ENCODE measurements at regions not wholly inside any gene's neighbourhood (a gene's known extent, or its start where the extent isn't known, plus 50 kb on each side); places are given as distances from the start of the nearest gene placed in this dataset.

DNA sequence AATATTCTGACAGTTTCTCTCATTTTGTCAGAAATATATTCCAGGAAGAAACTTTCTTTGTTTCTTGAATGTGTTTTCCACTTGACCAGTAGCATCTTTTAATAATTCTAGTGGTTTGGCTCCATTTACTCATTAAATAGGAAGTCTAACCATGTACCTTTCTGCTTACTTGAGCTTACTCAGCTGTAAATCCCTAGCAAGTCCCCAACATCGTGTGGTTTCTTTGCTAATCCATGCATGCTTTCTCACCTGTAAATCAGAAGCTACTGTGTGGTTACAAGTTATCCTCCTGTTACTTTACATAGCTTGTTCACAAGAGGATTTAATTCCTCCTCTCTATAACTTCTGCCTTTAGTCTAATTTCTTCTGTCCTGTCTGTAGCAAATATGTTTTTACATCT is 227.7 kb downstream of the FSCB start (continued):
- TF ChIP-seq CREB1 (CRISPR knock-in tag; IDR thresholded peaks at IDR 0.05; ENCODE audit: low read depth) (no peak), STAT1 (IDR thresholded peaks at IDR 0.05; ENCODE audit: unreplicated experiment) (no peak), POLR2AphosphoS5 (IDR thresholded peaks at IDR 0.05; ENCODE audit: low read depth) (no peak), EZH2phosphoT487 (IDR thresholded peaks at IDR 0.05; ENCODE audit: unreplicated experiment) (no peak), NANOG (IDR thresholded peaks at IDR 0.05; ENCODE audit: borderline replicate concordance) (no peak)
- TF ChIP-seq, protein P1, sequence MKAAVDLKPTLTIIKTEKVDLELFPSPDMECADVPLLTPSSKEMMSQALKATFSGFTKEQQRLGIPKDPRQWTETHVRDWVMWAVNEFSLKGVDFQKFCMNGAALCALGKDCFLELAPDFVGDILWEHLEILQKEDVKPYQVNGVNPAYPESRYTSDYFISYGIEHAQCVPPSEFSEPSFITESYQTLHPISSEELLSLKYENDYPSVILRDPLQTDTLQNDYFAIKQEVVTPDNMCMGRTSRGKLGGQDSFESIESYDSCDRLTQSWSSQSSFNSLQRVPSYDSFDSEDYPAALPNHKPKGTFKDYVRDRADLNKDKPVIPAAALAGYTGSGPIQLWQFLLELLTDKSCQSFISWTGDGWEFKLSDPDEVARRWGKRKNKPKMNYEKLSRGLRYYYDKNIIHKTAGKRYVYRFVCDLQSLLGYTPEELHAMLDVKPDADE (IDR thresholded peaks at IDR 0.05), result no peak
- TF ChIP-seq, protein P2, sequence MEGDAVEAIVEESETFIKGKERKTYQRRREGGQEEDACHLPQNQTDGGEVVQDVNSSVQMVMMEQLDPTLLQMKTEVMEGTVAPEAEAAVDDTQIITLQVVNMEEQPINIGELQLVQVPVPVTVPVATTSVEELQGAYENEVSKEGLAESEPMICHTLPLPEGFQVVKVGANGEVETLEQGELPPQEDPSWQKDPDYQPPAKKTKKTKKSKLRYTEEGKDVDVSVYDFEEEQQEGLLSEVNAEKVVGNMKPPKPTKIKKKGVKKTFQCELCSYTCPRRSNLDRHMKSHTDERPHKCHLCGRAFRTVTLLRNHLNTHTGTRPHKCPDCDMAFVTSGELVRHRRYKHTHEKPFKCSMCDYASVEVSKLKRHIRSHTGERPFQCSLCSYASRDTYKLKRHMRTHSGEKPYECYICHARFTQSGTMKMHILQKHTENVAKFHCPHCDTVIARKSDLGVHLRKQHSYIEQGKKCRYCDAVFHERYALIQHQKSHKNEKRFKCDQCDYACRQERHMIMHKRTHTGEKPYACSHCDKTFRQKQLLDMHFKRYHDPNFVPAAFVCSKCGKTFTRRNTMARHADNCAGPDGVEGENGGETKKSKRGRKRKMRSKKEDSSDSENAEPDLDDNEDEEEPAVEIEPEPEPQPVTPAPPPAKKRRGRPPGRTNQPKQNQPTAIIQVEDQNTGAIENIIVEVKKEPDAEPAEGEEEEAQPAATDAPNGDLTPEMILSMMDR (conservative IDR thresholded peaks at IDR 0.05; ENCODE audit: low read depth in 2 of 2), result no peak

DNA sequence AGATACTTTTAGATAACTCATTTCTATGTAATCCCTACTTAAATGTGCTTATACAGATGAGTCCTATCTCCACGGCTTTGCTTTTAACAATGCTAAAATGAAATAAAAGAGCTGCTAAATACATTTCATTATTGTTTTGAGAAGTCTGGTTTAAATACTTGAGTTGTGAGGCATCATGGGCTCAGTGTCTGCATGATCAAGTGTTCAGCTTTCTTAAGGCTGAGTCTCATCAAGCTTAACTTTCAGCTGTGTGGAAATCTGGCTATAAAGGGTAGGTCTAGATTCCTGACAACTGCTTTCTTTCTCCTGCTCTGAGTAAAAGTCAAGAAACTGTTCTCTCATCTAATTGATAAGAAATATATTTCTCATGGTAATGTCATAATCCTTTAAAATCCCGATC is 235.4 kb downstream of the FSCB start:
- Mint-ChIP-seq H3K4me3 (no peak overlapping the region), H3K36me3 (ENCODE audit: low read depth) (no peaks in the 10 kb centered on the region), H3K4me1 (no peaks in the 10 kb centered on the region), H3K27me3 (ENCODE audit: insufficient read depth, low read depth, poor library complexity) (no peaks in the 10 kb centered on the region), H3K9me3 (peaks cover 3% of the 10 kb centered on the region; the same call in 1 of the 3 replicates), H3K27ac (no peak overlapping the region)
- ATAC-seq, result no peak
- Histone ChIP-seq H3K4me3 (no peak overlapping the region), H3K36me3 (ENCODE audit: insufficient read depth) (no peaks in the 10 kb centered on the region), H4K20me1 (replicated peaks; ENCODE audit: insufficient read depth) (no peaks in the 10 kb centered on the region), H3K79me2 (replicated peaks; ENCODE audit: insufficient read depth) (no peaks in the 10 kb centered on the region), H3F3A (replicated peaks; ENCODE audit: low read depth) (no peaks in the 10 kb centered on the region), H3K4me1 (ENCODE audit: insufficient read depth) (no peaks in the 10 kb centered on the region), H3K27me3 (ENCODE audit: insufficient read depth) (no peaks in the 10 kb centered on the region), H3K9me2 (ENCODE audit: insufficient read depth) (no peaks in the 10 kb centered on the region), H3K4me2 (no peak overlapping the region), H3K27ac (ENCODE audit: low read depth) (no peak overlapping the region), H2AFZ (no peak overlapping the region)
- no peak for DNase-seq (ENCODE audit: low spot score)
- TF ChIP-seq, protein P2 (conservative IDR thresholded peaks at IDR 0.05; ENCODE audit: low read depth in 2 of 2), result no peak
- TF ChIP-seq ZNF114 (CRISPR knock-in tag; IDR thresholded peaks at IDR 0.05) (no peak), JUNB (IDR thresholded peaks at IDR 0.05; ENCODE audit: unreplicated experiment) (no peak), POLR2AphosphoS5 (IDR thresholded peaks at IDR 0.05; ENCODE audit: low read depth) (no peak), EZH2phosphoT487 (IDR thresholded peaks at IDR 0.05; ENCODE audit: unreplicated experiment) (no peak)
- TF ChIP-seq, protein P3, sequence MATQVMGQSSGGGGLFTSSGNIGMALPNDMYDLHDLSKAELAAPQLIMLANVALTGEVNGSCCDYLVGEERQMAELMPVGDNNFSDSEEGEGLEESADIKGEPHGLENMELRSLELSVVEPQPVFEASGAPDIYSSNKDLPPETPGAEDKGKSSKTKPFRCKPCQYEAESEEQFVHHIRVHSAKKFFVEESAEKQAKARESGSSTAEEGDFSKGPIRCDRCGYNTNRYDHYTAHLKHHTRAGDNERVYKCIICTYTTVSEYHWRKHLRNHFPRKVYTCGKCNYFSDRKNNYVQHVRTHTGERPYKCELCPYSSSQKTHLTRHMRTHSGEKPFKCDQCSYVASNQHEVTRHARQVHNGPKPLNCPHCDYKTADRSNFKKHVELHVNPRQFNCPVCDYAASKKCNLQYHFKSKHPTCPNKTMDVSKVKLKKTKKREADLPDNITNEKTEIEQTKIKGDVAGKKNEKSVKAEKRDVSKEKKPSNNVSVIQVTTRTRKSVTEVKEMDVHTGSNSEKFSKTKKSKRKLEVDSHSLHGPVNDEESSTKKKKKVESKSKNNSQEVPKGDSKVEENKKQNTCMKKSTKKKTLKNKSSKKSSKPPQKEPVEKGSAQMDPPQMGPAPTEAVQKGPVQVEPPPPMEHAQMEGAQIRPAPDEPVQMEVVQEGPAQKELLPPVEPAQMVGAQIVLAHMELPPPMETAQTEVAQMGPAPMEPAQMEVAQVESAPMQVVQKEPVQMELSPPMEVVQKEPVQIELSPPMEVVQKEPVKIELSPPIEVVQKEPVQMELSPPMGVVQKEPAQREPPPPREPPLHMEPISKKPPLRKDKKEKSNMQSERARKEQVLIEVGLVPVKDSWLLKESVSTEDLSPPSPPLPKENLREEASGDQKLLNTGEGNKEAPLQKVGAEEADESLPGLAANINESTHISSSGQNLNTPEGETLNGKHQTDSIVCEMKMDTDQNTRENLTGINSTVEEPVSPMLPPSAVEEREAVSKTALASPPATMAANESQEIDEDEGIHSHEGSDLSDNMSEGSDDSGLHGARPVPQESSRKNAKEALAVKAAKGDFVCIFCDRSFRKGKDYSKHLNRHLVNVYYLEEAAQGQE (IDR thresholded peaks at IDR 0.05; ENCODE audit: unreplicated experiment), result no peak
- TF ChIP-seq, protein P4, sequence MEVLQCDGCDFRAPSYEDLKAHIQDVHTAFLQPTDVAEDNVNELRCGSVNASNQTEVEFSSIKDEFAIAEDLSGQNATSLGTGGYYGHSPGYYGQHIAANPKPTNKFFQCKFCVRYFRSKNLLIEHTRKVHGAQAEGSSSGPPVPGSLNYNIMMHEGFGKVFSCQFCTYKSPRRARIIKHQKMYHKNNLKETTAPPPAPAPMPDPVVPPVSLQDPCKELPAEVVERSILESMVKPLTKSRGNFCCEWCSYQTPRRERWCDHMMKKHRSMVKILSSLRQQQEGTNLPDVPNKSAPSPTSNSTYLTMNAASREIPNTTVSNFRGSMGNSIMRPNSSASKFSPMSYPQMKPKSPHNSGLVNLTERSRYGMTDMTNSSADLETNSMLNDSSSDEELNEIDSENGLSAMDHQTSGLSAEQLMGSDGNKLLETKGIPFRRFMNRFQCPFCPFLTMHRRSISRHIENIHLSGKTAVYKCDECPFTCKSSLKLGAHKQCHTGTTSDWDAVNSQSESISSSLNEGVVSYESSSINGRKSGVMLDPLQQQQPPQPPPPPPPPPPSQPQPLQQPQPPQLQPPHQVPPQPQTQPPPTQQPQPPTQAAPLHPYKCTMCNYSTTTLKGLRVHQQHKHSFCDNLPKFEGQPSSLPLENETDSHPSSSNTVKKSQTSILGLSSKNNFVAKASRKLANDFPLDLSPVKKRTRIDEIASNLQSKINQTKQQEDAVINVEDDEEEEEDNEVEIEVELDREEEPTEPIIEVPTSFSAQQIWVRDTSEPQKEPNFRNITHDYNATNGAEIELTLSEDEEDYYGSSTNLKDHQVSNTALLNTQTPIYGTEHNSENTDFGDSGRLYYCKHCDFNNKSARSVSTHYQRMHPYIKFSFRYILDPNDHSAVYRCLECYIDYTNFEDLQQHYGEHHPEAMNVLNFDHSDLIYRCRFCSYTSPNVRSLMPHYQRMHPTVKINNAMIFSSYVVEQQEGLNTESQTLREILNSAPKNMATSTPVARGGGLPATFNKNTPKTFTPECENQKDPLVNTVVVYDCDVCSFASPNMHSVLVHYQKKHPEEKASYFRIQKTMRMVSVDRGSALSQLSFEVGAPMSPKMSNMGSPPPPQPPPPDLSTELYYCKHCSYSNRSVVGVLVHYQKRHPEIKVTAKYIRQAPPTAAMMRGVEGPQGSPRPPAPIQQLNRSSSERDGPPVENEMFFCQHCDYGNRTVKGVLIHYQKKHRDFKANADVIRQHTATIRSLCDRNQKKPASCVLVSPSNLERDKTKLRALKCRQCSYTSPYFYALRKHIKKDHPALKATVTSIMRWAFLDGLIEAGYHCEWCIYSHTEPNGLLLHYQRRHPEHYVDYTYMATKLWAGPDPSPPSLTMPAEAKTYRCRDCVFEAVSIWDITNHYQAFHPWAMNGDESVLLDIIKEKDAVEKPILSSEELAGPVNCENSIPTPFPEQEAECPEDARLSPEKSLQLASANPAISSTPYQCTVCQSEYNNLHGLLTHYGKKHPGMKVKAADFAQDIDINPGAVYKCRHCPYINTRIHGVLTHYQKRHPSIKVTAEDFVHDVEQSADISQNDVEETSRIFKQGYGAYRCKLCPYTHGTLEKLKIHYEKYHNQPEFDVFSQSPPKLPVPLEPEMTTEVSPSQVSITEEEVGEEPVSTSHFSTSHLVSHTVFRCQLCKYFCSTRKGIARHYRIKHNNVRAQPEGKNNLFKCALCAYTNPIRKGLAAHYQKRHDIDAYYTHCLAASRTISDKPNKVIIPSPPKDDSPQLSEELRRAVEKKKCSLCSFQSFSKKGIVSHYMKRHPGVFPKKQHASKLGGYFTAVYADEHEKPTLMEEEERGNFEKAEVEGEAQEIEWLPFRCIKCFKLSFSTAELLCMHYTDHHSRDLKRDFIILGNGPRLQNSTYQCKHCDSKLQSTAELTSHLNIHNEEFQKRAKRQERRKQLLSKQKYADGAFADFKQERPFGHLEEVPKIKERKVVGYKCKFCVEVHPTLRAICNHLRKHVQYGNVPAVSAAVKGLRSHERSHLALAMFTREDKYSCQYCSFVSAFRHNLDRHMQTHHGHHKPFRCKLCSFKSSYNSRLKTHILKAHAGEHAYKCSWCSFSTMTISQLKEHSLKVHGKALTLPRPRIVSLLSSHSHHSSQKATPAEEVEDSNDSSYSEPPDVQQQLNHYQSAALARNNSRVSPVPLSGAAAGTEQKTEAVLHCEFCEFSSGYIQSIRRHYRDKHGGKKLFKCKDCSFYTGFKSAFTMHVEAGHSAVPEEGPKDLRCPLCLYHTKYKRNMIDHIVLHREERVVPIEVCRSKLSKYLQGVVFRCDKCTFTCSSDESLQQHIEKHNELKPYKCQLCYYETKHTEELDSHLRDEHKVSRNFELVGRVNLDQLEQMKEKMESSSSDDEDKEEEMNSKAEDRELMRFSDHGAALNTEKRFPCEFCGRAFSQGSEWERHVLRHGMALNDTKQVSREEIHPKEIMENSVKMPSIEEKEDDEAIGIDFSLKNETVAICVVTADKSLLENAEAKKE (CRISPR knock-in tag; IDR thresholded peaks at IDR 0.05), result no peak

Data from GM23338 (cell line).